ENCODE measurements at regions not wholly inside any gene's neighbourhood (a gene's known extent, or its start where the extent isn't known, plus 50 kb on each side); places are given as distances from the start of the nearest gene placed in this dataset.
A peak's percentile ranks its signal among the peaks of the same experiment; 100 is the strongest.
"Not testable (repeated sequence)": the region's sequence is repeated elsewhere in the genome, so short reads cannot be mapped to it uniquely, and the experiment has no call there.

DNA sequence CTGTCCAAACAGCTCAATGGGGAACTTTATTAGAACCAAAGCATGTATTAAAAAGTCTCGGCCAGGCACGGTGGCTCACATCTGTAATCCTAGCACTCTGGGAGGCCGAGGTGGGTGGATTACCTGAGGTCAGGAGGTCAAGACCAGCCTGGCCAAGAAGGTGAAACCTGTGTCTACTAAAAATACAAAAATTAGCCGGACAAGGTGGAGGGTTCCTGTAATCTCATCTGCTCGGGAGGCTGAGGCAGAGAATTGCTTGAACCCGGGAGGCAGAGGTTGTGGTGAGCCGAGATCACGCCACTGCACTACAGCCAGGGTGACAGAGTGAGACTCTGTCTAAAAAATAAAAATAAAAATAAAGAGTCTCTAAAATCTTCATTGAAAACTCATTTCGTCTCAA, 132.8 kb upstream of the TPTE start:
- DNase-seq (ENCODE audit: low read depth, low spot score); in situ Hi-C loops (cut with HindIII; ENCODE audit: low pct_unique_long_range_greater_than_20kb, low sequenced_read_pairs): not testable (repeated sequence)

GRCh38 chr21:10392301-10392700, 129.1 kb upstream of the TPTE start:
- DNase-seq (ENCODE audit: low read depth, low spot score); in situ Hi-C loops (cut with HindIII; ENCODE audit: low pct_unique_long_range_greater_than_20kb, low sequenced_read_pairs): not testable (repeated sequence)

GRCh38 chr21:10395963-10396362, 125.4 kb upstream of the TPTE start:
- DNase-seq (ENCODE audit: low read depth, low spot score); in situ Hi-C loops (cut with HindIII; ENCODE audit: low pct_unique_long_range_greater_than_20kb, low sequenced_read_pairs): not testable (repeated sequence)

DNA sequence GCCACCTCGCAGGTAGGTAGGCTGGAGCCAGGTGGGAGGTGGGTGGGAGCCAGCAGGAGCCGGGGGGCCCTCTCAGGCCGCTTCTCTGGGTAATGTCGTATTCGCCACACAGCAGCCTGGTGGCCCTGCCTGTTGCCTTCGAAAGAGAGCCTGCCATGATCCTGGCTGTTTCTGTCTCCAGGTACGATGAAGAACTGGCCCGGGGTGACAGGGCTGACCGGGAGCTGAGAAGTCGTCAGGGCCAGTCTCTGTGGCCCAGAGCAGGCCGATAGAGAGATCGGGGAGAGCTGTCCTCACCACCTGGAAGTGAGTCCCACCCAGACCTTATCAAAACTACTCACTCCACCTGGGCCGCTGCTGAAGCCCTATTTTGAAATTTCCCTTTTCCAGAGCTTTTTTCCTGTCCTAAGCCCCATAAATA, 123.9 kb upstream of the TPTE start:
- in situ Hi-C loops (cut with HindIII; ENCODE audit: low pct_unique_long_range_greater_than_20kb, low sequenced_read_pairs); DNase-seq (ENCODE audit: low read depth, low spot score): not testable (repeated sequence)

DNA sequence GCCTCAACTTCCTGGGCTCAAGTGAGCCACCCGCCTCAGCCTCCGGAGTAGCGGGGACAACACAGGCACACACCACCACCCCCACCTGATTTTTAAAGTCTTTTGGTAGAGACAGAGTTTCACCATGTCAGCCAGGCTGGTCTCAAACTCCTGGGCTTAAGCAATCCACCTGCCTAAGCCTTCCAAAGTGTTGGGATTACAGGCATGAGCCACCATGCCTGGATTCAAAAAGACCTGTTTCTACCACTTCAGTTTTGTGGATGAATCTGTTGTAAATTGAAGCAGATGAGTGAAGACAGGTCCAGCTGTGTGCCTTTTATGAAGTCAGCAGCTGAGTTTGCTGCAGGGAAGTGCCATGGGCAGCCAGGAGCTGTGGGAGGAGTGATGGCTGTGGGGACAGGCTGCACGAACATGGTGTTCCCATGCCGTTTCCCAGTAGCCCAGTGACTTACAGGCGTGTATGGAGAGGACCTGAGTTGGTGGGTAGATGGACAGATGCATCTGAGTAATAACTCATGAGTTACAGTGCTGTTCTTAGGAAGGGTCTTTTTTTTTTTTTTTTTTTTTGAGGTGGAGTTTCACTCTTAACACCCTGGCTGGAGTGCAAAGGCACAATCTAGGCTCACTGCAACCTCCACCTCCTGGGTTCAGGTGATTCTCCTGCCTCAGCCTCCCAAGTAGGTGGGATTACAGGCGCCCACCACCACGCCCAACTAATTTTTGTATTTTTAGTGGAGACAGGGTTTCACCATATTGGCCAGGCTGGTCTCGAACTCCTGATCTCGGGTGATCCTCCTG, 122.5 kb upstream of the TPTE start:
- in situ Hi-C loops (cut with HindIII; ENCODE audit: low pct_unique_long_range_greater_than_20kb, low sequenced_read_pairs); DNase-seq (ENCODE audit: low read depth, low spot score): not testable (repeated sequence)

DNA sequence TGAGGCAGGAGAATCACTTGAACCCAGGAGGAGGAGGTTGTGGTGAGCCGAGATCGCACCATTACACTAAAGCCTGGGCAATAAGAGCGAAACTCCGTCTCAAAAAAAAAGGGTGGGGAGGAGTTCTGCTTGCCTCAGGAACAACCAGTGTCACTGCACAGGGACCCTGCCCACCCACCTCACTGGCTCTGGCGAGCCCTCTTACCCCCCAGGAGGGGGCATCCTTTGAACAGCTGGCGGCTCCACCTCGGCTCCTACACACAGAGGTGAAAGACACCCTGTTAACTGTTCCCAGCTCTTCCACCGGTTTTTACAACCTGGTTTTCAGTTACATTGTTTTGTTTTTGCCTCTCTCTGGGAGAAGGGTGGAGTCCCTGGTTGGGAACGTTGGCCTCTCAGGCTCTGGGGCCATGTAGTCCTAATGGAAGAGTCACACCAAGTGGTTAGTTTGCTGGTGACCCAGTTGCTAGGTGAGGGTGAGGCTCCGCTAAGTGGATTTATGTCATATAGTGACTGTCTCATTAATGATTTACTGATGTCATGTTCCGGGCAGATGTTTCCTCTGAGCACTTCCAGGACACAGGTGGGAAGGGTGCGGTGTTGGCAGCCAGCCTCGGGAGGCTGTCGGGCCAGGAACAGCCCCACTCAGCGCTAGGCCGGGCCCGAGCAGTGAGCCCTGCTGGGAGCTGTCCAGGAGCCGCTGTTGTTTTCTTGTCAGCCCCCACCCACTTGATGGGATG, 120.6 kb upstream of the TPTE start:
- in situ Hi-C loops (cut with HindIII; ENCODE audit: low pct_unique_long_range_greater_than_20kb, low sequenced_read_pairs); DNase-seq (ENCODE audit: low read depth, low spot score): not testable (repeated sequence)

DNA sequence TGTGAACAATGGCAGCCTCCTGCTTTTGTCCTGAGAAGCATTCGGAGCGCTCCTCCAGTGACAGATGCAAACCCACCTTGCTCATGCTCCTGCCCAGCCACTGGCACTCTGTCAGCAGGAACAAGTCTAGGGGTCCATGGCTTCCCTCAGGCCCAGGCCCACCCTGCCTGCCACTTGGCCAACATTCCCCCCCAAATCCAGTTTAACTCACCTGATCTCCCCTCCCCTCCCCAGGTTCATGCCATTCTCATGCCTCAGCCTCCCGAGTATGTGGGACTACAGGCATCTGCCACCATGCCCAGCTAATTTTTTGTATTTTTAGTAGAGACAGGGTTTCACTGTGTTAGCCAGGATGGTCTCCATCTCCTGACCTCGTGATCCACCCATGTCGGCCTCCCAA, 118.9 kb upstream of the TPTE start:
- in situ Hi-C loops (cut with HindIII; ENCODE audit: low pct_unique_long_range_greater_than_20kb, low sequenced_read_pairs) = not testable (repeated sequence)

DNA sequence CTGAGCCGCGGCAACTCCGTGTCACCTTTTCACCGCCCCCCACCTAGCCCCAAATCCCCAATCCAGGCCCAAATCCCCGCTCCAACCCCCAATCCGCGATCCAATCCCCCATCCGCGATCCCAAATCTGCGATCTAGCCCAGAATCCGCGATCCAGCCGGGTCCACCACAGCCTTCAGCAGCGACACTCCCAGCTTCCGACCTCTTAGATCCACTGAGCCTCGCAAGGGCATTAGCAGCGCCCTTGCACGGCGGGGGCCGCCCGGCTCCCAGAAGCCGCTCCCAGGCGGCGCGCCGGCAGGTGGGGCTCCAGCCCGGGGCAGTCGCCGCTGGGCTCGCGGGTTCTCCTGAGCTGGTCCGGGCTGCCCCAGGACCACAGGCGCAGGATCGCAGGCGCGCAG, 116.1 kb upstream of the TPTE start:
- DNase-seq (ENCODE audit: low read depth, low spot score); in situ Hi-C loops (cut with HindIII; ENCODE audit: low pct_unique_long_range_greater_than_20kb, low sequenced_read_pairs): not testable (repeated sequence)

More for the DNA sequence above, 118.9 kb upstream of the TPTE start:
- DNase-seq (ENCODE audit: low read depth, low spot score) = not testable (repeated sequence)

DNA sequence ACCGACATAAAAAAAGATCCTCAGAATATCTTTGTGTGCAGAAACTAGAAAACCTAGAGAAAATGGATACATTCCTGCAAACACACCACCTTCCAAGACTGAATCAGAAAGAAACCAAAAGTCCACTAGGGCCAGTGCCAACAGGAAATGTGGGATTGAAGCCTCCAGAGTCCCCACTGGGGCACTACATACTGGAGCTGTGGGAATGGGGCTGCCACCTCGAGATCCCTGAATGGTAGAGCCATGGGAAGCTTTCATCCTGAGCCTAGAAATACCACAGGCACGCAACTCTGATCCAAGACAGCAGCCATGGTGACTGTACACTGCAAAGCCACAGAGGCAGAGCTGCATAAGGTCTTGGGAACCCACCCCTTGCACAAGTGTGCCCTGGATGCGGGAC, 111.6 kb upstream of the TPTE start:
- DNase-seq (ENCODE audit: low read depth, low spot score); in situ Hi-C loops (cut with HindIII; ENCODE audit: low pct_unique_long_range_greater_than_20kb, low sequenced_read_pairs): not testable (repeated sequence)

DNA sequence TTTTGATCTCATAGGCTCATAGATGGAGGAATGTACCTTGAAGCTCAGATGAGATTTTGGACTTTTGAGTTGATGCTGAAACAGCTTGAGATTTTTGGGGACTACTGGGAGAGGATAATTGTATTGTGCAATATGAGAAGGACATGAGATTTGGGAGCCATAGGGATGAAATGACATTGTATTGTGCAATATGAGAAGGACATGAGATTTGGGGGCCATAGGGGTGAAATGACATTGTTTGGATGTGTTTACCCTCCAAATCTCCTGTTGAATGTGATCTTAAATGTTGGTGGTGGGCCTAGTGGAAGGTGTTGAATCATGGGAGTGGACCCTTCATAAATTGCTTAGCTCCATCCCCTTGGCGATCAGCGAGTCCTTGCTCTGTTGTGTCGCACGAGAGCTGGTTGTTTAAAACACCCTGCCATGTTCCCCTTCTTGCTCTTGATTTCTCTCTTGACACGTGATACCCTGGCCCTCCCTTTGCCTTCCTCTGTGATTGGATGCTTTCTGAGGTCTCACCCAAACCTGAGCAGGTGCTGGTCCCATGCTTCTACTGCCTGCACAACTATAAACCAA, 110.9 kb upstream of the TPTE start:
- in situ Hi-C loops (cut with HindIII; ENCODE audit: low pct_unique_long_range_greater_than_20kb, low sequenced_read_pairs); DNase-seq (ENCODE audit: low read depth, low spot score): not testable (repeated sequence)

DNA sequence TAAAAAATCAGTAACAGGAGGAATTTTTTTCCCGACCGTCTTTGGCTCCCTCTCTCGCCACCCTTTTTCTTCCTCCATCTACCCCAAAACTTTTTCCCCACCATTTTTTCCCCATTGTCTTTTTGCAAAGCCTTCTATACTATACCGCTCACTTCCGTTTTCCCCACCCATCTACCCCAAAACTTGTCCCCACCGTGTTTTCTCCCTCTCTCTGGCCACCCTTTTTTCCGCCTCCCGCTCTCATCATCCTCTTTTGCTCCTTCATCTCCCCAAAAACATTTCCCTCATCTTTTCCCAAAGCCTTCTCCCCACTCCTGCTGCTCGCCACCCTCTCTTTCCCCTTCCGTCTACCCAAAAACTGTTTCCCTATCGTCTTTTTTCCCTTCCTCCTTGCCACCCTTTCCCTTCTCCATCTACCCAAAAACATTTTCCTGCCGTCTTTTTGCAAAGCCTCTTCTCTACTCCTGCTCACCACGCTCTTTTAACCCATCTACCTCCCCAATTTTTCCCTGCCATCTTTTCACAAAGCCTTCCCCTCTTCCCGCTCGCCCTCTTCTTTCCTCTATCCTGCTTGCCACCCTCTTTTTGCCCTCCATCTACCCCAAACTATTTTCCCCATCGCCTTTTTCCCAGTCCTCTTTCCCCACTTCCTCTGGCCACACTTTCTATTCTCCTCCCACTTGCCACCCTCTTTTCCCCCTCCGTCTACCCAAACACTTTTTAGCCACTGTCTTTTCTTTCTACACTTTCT, 109.4 kb upstream of the TPTE start:
- in situ Hi-C loops (cut with HindIII; ENCODE audit: low pct_unique_long_range_greater_than_20kb, low sequenced_read_pairs); DNase-seq (ENCODE audit: low read depth, low spot score): not testable (repeated sequence)

GRCh38 chr21:10412928-10413246, 108.5 kb upstream of the TPTE start:
- in situ Hi-C loops (cut with HindIII; ENCODE audit: low pct_unique_long_range_greater_than_20kb, low sequenced_read_pairs); DNase-seq (ENCODE audit: low read depth, low spot score): not testable (repeated sequence)

- DNase-seq (ENCODE audit: low read depth, low spot score) = peak; percentile 62
Observed at GRCh38 chr21:10413247-10414120, 107.9 kb upstream of the TPTE start.

DNA sequence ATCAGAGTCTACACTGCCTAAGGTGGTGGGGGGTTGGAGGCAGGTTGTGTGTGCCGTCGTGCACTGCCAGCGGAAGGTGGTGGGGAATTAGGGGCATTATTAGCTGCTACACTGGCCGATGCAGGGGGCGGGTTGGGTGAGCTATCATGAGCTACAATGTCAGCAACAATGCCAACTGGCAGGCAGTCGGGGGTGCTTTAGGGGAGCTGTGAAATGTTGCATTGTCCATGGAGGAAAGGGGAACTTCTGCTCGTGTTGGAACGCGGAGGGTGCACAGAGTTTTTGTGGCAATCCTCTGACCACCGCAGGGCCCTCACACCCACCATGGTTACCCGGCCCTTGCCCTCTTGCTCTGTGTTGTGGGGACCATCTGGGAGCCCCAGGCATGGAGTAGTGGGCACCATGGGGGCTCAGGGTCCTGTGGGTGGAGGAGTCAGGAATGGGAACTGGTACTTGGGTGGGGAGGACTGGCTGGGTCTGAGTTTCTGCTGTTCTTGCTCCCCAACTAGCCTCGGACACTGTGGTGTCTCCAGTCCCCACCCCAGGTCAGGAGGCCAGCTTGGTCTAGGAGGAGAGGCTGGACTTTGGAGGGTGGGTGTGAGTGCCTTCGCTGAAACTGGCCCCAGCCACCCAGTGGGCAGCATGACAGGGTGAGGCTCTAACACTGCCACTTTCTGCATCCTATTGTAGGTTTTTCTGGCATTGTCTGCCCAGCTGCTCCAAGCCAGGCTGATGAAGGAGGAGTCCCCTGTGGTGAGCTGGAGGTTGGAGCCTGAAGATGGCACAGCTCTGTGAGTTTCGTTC, 107.1 kb upstream of the TPTE start:
- DNase-seq (ENCODE audit: low read depth, low spot score); in situ Hi-C loops (cut with HindIII; ENCODE audit: low pct_unique_long_range_greater_than_20kb, low sequenced_read_pairs): not testable (repeated sequence)

More at GRCh38 chr21:10413247-10414120, 107.9 kb upstream of the TPTE start:
- in situ Hi-C loops (cut with HindIII; ENCODE audit: low pct_unique_long_range_greater_than_20kb, low sequenced_read_pairs) = not testable (repeated sequence)

DNA sequence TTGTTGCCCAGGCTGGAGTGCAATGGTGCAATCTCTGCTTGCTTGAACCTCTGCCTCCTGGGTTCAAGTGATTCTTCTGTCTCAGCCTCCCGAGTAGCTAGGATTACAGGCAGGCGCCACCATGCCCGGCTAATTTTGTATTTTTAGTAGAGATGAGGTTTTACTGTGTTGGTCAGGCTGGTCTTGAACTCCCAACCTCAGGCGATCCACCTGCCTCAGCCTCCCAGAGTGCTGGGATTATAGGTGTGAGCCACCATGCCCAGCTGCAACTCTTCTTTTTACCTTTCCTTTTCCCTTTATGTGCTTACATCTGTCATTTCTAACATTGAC, 106.5 kb upstream of the TPTE start:
- DNase-seq (ENCODE audit: low read depth, low spot score); in situ Hi-C loops (cut with HindIII; ENCODE audit: low pct_unique_long_range_greater_than_20kb, low sequenced_read_pairs): not testable (repeated sequence)

DNA sequence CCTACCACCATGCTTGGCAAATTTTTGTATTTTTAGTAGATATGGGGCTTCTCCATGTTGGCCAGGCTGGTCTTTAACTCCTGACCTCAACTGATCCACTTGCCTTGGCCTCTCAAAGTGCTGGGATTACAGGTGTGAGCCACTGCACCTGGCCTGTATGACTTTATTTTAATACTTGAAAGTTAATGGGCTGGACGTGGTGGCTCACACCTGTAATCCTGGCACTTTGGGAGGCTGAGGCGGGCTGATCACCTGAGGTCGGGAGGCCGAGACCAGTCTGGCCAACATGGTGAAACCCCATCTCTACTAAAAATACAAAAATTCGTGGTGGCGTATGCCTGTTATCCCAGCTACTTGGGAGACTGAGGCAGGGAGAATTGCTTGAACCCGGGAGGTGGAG, 105.9 kb upstream of the TPTE start:
- in situ Hi-C loops (cut with HindIII; ENCODE audit: low pct_unique_long_range_greater_than_20kb, low sequenced_read_pairs); DNase-seq (ENCODE audit: low read depth, low spot score): not testable (repeated sequence)

Data from SK-MEL-5 (cell line).